Epidermal melanocyte (primary cell): ENCODE measurements at regions not wholly inside any gene's neighbourhood (a gene's known extent, or its start where the extent isn't known, plus 50 kb on each side); places are given as distances from the start of the nearest gene placed in this dataset.

Experiments used
- DNase-seq: peaks from one replicate; pipeline ENCODE4 v3.0.0; 2011; ENCODE audit warnings: low spot score; ENCODE audit not compliant: insufficient read length

DNA sequence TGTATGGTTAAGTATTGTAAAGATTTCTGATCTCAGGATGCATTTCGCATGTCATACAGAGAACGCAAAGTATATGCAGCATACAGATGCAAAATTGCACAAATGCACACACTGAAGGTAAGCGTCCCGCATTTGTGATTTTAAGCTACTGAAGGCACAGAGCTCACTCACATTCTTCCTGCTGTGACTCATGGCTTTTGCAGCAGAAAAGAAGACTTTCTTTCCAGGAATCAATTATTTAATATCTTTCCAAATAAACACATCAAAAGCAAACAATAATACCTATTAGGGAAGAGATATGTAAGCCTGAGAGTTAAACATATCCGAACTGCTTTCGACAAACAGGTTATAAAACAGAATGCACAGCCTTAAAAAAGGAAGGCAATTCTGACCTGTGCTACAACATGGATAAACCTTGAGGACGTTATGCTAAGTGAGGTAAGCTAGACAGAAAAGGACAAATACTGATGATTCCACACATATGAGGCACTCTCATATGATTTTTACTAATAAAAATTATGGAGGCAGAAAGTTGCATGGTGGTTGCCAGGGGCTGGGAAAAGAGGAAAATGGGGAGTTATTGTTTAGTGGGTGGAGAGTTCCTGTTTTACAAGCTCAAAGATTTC lies 109.0 kb downstream of the TFAP2A start:
- DNase-seq, result no peak

DNA sequence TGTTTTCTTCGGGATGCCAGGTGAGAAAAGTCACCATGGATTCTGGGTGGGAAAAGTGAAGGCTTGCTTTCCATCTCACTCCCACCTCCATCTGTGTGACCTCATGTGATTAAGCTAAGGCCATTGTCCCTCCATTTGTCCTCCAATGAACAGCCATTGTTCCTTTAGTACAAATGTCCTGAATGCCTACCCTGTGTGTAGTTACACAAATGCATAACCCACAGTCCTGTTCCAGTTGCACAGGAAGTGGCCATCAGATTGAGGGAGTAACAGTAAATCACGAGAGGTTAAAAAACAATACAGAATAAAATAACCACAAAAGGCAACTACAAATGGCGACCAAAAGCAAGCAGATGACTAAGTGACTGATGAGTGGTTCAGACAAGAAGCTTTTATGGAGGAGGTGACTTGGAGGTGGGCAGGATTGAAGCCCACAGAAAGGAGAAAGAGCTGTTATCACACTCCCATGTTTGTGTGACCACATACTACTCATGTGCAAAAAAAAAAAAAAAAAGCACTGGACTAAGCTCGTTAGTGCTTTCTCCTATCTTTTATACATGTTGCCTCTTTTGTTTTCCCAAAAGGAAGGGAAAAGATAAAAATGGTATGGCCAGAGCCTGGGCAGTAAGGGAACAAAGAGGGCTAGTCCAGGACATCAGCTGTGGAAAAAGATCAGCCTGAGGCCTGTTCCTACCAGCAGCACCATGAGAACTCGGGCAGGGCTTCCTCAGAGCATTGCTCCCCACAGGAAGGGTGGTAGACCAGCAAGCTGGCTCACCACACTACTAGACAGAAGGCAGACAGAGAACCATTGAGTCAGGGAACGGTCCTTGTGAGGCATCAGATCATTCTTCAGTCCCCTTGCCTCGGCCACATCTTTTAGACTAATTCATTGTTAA lies 111.0 kb downstream of the TFAP2A start:
- DNase-seq, result no peak

- no peak for DNase-seq
Measured at GRCh38 chr6:10302566-10303235, 112.2 kb downstream of the TFAP2A start.

- no peak for DNase-seq
Measured at GRCh38 chr6:10300071-10300470, 114.8 kb downstream of the TFAP2A start.

GRCh38 chr6:10297832-10298231 lies 117.0 kb downstream of the TFAP2A start:
- no peak for DNase-seq

- no peak for DNase-seq
Measured at GRCh38 chr6:10278746-10279145, 136.1 kb downstream of the TFAP2A start.

GRCh38 chr6:10276660-10277287 lies 138.1 kb downstream of the TFAP2A start:
- no peak for DNase-seq

- DNase-seq, result no peak
Measured at GRCh38 chr6:10276106-10276505, 138.8 kb downstream of the TFAP2A start.

DNA sequence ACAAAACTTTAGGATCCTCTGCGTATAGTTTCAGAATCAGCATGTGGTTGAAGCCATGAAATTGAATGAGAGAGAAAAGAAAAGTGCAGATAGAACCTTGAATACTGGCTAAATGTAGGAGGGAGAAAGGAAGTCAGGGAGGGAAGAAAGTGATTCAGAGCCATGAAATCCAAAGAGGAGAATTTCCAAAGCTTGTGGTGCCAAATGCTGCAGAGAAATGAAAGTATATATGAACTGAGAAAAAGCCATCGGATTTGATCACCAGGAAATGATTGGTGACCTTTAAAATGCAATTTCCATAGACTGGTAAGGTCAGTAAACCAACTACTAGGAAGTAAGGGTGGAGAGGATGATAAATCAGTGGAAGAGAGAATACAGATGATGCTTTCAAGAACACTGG lies 142.3 kb downstream of the TFAP2A start:
- no peak for DNase-seq

DNA sequence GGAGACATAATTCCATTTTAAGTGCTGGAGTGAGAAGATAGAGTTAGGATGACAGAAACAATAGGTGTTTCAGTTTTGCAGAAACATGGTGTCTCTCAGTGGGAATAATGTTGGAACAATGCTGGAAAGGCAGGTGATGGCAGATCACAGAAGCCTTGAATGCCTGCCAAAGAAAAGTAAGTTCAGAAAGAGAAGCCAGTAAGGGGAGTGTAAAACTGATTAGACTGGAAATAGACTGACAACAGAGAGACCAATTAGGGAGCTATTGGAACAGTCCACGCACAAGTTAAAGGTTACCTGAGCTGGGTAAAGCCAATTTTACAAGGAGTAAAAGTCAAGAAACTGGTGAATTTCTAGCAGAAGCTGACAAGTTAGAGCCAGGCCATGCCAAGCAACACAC lies 142.9 kb downstream of the TFAP2A start:
- DNase-seq, result no peak

GRCh38 chr6:10269814-10270472 lies 144.9 kb downstream of the TFAP2A start:
- no peak for DNase-seq

DNA sequence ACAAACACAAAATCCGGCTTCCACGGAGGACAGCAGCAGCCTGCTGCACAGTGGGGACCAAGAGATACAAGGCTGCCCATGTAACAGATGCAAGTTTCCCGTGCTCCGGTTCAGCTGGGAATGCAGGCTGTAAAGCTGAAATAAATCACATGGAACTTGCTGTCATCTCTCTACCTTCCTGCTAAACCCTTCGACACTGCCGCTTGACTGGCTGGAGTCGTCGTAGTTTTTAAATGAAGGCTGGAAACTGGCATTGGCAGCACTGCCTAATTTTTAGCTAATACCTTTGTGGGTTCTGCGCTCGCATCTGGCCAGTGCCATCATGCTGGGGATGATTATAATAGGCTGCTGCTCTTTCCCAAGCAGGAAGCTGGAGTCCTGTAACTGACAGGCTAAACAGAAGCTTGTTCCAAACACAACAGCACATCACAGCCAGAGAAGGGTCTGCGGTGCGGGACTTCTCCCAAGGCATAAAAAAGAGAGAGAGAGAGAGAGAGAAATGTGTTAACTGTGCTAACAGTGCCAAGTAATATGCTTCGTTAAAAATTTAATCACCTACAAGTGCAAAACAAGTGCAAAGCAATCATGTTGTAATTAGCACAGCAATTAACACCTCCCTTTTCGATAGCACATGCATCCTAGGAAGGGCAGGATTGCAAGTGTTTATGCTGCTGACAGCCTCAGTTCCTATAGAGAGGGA lies 146.1 kb downstream of the TFAP2A start:
- DNase-seq, result no peak

GRCh38 chr6:10268111-10268510 lies 146.8 kb downstream of the TFAP2A start:
- DNase-seq, result no peak

DNA sequence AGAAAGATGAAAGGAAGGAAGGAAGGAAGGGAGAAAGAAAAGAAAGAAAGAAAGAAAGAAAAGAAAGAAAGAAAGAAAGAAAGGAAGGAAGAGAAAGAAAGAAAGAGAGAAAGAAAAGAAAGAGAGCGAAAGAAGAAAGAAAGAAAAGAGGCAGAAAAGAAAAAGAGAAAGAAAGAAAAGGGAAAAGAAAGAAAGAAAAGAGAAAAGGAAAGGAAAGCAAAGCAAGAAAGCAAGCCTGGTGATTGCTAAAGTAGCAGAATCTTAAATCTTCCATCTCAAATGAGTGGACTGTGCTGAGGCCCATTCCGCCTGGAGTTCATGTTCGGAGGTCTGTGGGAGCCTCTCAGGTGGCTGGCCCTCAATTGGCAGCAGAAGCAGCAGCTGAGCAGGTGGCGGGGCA lies 148.4 kb downstream of the TFAP2A start:
- DNase-seq, result no peak

GRCh38 chr6:10266061-10266460 lies 148.8 kb downstream of the TFAP2A start:
- no peak for DNase-seq

GRCh38 chr6:10262505-10262904 lies 152.4 kb downstream of the TFAP2A start:
- no peak for DNase-seq

DNA sequence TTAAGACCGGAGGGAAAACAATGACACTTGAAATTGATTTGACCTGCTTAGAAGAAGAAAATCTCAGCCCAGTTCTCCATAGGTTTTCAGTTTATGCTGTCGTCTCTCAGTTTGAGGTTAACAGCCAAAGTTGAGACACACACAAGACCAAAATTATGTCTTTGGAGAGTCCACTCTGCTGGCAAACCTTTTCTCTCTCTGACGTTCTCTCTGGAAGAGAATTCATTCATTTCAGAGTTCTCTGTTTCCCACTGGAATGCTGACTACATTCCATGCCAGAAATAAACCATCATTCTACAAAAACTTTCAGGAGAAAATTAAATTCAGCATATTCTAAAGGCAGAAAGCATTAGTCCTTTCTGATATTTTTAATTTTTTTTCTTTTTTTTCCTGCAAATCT lies 155.2 kb downstream of the TFAP2A start:
- no peak for DNase-seq

GRCh38 chr6:10258341-10258740 lies 156.5 kb downstream of the TFAP2A start:
- DNase-seq, result no peak

- no peak for DNase-seq
Measured at GRCh38 chr6:10256113-10256690, 158.7 kb downstream of the TFAP2A start.

- DNase-seq, result no peak
Measured at GRCh38 chr6:10250655-10251220, 164.1 kb downstream of the TFAP2A start.
